K562 (cell line): ENCODE measurements at regions not wholly inside any gene's neighbourhood (a gene's known extent, or its start where the extent isn't known, plus 50 kb on each side); places are given as distances from the start of the nearest gene placed in this dataset.

Source experiments
- ATF1 ChIP-seq, 2 experiments: fragments of 450-650 bp in 1 of 2; IDR thresholded peaks; 2 replicates each; pipeline ENCODE4 v1.6.1; 2016; ENCODE audit warnings: missing compliant biosample characterization in 1 of 2, missing genetic modification characterization in 1 of 2
- CBFA2T3 ChIP-seq: fragments of 450-650 bp; IDR thresholded peaks from 2 replicates; pipeline ENCODE4 v1.6.1; 2017
- COPS2 ChIP-seq: fragments of 450-650 bp; conservative IDR thresholded peaks from 2 replicates; pipeline ENCODE4 v1.6.1; 2016; ENCODE audit warnings: mild to moderate bottlenecking, moderate library complexity
- CTBP1 ChIP-seq: fragments of 450-650 bp; IDR thresholded peaks from 2 replicates; pipeline ENCODE4 v1.6.1; 2016; ENCODE audit warnings: borderline replicate concordance
- DMBX1 ChIP-seq: fragments of 250-450 bp; sonication (Bioruptor Pico); IDR thresholded peaks from 2 replicates; pipeline ENCODE4 v1.8.0; 2022; ENCODE audit warnings: inconsistent platforms, mild to moderate bottlenecking, moderate library complexity, borderline replicate concordance
- ETS2 ChIP-seq: IDR thresholded peaks from 2 replicates; pipeline ENCODE4 v1.6.1; 2016; ENCODE audit warnings: borderline replicate concordance, missing genetic modification characterization, mild to moderate bottlenecking, moderate library complexity, missing compliant biosample characterization; ENCODE audit not compliant: poor library complexity, severe bottlenecking
- ETV1 ChIP-seq: fragments of 450-650 bp; conservative IDR thresholded peaks from 2 replicates; pipeline ENCODE4 v1.6.1; 2016; ENCODE audit warnings: missing genetic modification characterization, control low read depth, low read depth, missing compliant biosample characterization
- FOXA3 ChIP-seq, 2 experiments: fragments of 450-650 bp in 1 of 2; sonication (generic) in 1 of 2; formaldehyde crosslinking; IDR thresholded peaks in 1 of 2; conservative IDR thresholded peaks in 1 of 2; 2 replicates each; pipeline versions ENCODE4 v1.4.0 to v1.8.0; 2020 to 2022; ENCODE audit warnings: mild to moderate bottlenecking in 2 of 2, missing genetic modification reagents in 1 of 2
- GATA2 ChIP-seq: sonication (generic); formaldehyde crosslinking; IDR thresholded peaks from 2 replicates; pipeline ENCODE4 v1.4.0; 2020; ENCODE audit warnings: mild to moderate bottlenecking, missing genetic modification reagents
- KAT7 ChIP-seq: sonication (generic); formaldehyde crosslinking; IDR thresholded peaks from 2 replicates; pipeline ENCODE4 v1.8.0; 2022; ENCODE audit warnings: missing genetic modification reagents, mild to moderate bottlenecking, borderline replicate concordance
- MAZ ChIP-seq, 2 experiments: fragments of 450-650 bp in 1 of 2; sonication (generic) in 1 of 2; formaldehyde crosslinking; IDR thresholded peaks in 1 of 2; conservative IDR thresholded peaks in 1 of 2; 2 replicates each; pipeline versions ENCODE4 v1.4.0 to v1.5.0; 2020; ENCODE audit warnings: mild to moderate bottlenecking in 1 of 2, missing genetic modification reagents in 1 of 2
- NR2F6 ChIP-seq: fragments of 450-650 bp; formaldehyde crosslinking; IDR thresholded peaks from 2 replicates; pipeline ENCODE4 v1.4.0; 2020; ENCODE audit warnings: mild to moderate bottlenecking
- NR4A1 ChIP-seq, 2 experiments: fragments of 250-450 bp in 1 of 2; fragments of 450-650 bp in 1 of 2; sonication (Bioruptor Pico) in 1 of 2; IDR thresholded peaks; 2 replicates each; pipeline versions ENCODE4 v1.4.0 to v1.6.1; 2016 to 2020; ENCODE audit warnings: mild to moderate bottlenecking in 2 of 2, missing compliant biosample characterization in 1 of 2, missing genetic modification characterization in 1 of 2, moderate library complexity in 1 of 2
- POU5F1 ChIP-seq: fragments of 150-350 bp; IDR thresholded peaks from 2 replicates; pipeline ENCODE4 v1.6.1; 2014; ENCODE audit warnings: borderline replicate concordance, low read length, low read depth, mild to moderate bottlenecking; ENCODE audit not compliant: partially characterized antibody
- RBM17 ChIP-seq: fragments of 200-400 bp; formaldehyde crosslinking; IDR thresholded peaks from 2 replicates; pipeline ENCODE4 v1.6.1; 2017; ENCODE audit warnings: low read depth, mild to moderate bottlenecking, low read length, borderline replicate concordance
- RBM22 ChIP-seq: fragments of 200-400 bp; formaldehyde crosslinking; IDR thresholded peaks from 2 replicates; pipeline ENCODE4 v1.6.1; 2018; ENCODE audit warnings: low read length, low read depth; ENCODE audit not compliant: poor library complexity, severe bottlenecking
- RBM39 ChIP-seq: fragments of 200-400 bp; formaldehyde crosslinking; optimal IDR thresholded peaks from 2 replicates; pipeline ENCODE3; 2018; ENCODE audit warnings: low read depth, low read length
- RFX7 ChIP-seq: fragments of 250-450 bp; sonication (Bioruptor Pico); IDR thresholded peaks from 2 replicates; pipeline ENCODE4 v1.5.1; 2021; ENCODE audit warnings: mild to moderate bottlenecking
- SP2 ChIP-seq: IDR thresholded peaks from 2 replicates; pipeline ENCODE4 v1.6.1; 2011; ENCODE audit warnings: mild to moderate bottlenecking, low read depth, low read length, moderate library complexity; ENCODE audit not compliant: poor library complexity, severe bottlenecking; ENCODE audit errors: extremely low read depth
- TEAD4 ChIP-seq, 2 experiments: sonication (generic) in 1 of 2; formaldehyde crosslinking in 1 of 2; IDR thresholded peaks; 2 replicates each; pipeline versions ENCODE4 v1.6.1 to v1.8.0; 2012 to 2022; ENCODE audit warnings: borderline replicate concordance in 1 of 2, inconsistent platforms in 1 of 2, low read length in 1 of 2, mild to moderate bottlenecking in 1 of 2, missing genetic modification reagents in 1 of 2
- USF2 ChIP-seq: sonication (generic); formaldehyde crosslinking; IDR thresholded peaks from 2 replicates; pipeline ENCODE4 v1.5.0; 2020; ENCODE audit warnings: missing genetic modification reagents
- ZC3H4 ChIP-seq: sonication (generic); formaldehyde crosslinking; IDR thresholded peaks from 2 replicates; pipeline ENCODE4 v1.9.0; 2021; ENCODE audit warnings: missing genetic modification reagents, borderline replicate concordance
- ZNF274 ChIP-seq: IDR thresholded peaks from 2 replicates; pipeline ENCODE4 v1.6.1; 2011; ENCODE audit warnings: low read depth, mild to moderate bottlenecking, low read length, moderate library complexity, borderline replicate concordance
- ZNF324 ChIP-seq: fragments of 250-450 bp; sonication (Bioruptor Pico); IDR thresholded peaks from 2 replicates; pipeline ENCODE4 v1.4.0; 2020; ENCODE audit warnings: mild to moderate bottlenecking
- TF ChIP-seq, protein P1 (sequence below): fragments of 250-450 bp; sonication (Bioruptor Pico); IDR thresholded peaks from 2 replicates; pipeline ENCODE4 v1.5.0; 2021

DNA sequence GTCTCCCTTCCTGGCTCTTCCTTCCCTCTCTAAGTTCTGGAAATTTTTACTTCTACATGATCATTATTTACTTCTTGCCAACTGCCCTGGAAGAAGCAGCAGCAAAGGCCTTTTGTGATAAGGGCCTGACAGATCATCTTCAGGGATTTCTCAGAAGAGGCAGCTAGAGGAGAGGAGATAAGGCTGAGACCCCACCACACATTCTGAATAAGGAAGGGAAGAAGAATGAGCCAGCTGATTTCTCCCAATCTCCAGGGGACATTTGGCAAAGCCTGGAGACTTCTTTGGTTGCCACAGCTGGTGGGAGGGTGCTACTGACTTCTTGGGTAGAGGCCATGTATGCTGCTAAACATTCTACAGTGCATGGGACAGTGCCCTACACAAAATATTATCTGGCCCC is 122.4 kb upstream of the OR9Q1 start (continued):
- no peak for TF ChIP-seq RBM39
- TF ChIP-seq ZNF274: no peak
- no peak for TF ChIP-seq FOXA3 (CRISPR knock-in tag; conservative IDR thresholded peaks at IDR 0.05 in 1 of 2, IDR thresholded peaks at IDR 0.05 in 1 of 2)
- TF ChIP-seq USF2 (CRISPR knock-in tag): no peak
- TF ChIP-seq ZNF324 (CRISPR knock-in tag): no peak
- no peak for TF ChIP-seq ATF1 (CRISPR knock-in tag; IDR thresholded peaks at IDR 0.05)
- no peak for TF ChIP-seq ATF1 (tag; IDR thresholded peaks at IDR 0.05)
- peak; percentile 94 for TF ChIP-seq CBFA2T3
- TF ChIP-seq SP2: no peak
- no peak for TF ChIP-seq ZC3H4
- peak; percentile 36; the same call in 1 of the 2 replicates for TF ChIP-seq DMBX1 (CRISPR knock-in tag)
- TF ChIP-seq ETV1 (tag): no peak
- TF ChIP-seq GATA2 (CRISPR knock-in tag): peak; percentile 78
- no peak for TF ChIP-seq COPS2
- TF ChIP-seq NR4A1 (CRISPR knock-in tag; IDR thresholded peaks at IDR 0.05): no peak
- no peak; the same call in 1 of the 2 replicates for TF ChIP-seq NR4A1 (tag; IDR thresholded peaks at IDR 0.05)
- TF ChIP-seq RBM22: no peak
- no peak for TF ChIP-seq RBM17
- TF ChIP-seq ETS2: no peak
- no peak for TF ChIP-seq RFX7 (CRISPR knock-in tag)
- peak; percentile 93 for TF ChIP-seq CTBP1
- TF ChIP-seq TEAD4 (IDR thresholded peaks at IDR 0.05; ENCODE audit: low read length): peak; percentile 92
- no peak for TF ChIP-seq TEAD4 (CRISPR knock-in tag; IDR thresholded peaks at IDR 0.05; ENCODE audit: borderline replicate concordance)
- TF ChIP-seq MAZ (CRISPR knock-in tag; conservative IDR thresholded peaks at IDR 0.05 in 1 of 2, IDR thresholded peaks at IDR 0.05 in 1 of 2): 0 out of 4 replicates have a peak, but pooled peaks of 1 of the 2 experiments have one; percentile 26
- TF ChIP-seq, protein P1, sequence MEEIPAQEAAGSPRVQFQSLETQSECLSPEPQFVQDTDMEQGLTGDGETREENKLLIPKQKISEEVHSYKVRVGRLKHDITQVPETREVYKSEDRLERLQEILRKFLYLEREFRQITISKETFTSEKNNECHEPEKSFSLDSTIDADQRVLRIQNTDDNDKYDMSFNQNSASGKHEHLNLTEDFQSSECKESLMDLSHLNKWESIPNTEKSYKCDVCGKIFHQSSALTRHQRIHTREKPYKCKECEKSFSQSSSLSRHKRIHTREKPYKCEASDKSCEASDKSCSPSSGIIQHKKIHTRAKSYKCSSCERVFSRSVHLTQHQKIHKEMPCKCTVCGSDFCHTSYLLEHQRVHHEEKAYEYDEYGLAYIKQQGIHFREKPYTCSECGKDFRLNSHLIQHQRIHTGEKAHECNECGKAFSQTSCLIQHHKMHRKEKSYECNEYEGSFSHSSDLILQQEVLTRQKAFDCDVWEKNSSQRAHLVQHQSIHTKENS (CRISPR knock-in tag): no peak
- TF ChIP-seq KAT7: no peak
- no peak for TF ChIP-seq NR2F6 (CRISPR knock-in tag)
- TF ChIP-seq POU5F1: no peak
